Spleen (tissue), 7 donors: ENCODE measurements at regions not wholly inside any gene's neighbourhood (a gene's known extent, or its start where the extent isn't known, plus 50 kb on each side); places are given as distances from the start of the nearest gene placed in this dataset.

Experiments
- POLR2AphosphoS5 ChIP-seq, 3 donors: sonication (generic); formaldehyde crosslinking; IDR thresholded peaks; one replicate each; pipeline ENCODE4 v1.5.1; 2017; ENCODE audit warnings: antibody characterized with exemption in 3 of 3
- TF ChIP-seq, protein P1 (sequence below), 11 experiments: fragments of 200-600 bp in 7 of 11; fragments of 450-650 bp in 4 of 11; sonication (generic) in 4 of 11; IDR thresholded peaks in 8 of 11; conservative IDR thresholded peaks in 3 of 11; 1 replicate in 7 of 11; 2 replicates in 4 of 11; pipeline versions ENCODE4 v1.4.0 to v1.8.0; 2016 to 2021; ENCODE audit warnings: antibody characterized with exemption in 11 of 11, inconsistent platforms in 4 of 11, mild to moderate bottlenecking in 1 of 11
- donor health status: DM: no; HTN: no; CAD: no; lungs with moderate emphysema.
- donor health status: DM: no; HTN: no; CAD: no.
- donor health status: DM: no; HTN: no; CAD: no.

DNA sequence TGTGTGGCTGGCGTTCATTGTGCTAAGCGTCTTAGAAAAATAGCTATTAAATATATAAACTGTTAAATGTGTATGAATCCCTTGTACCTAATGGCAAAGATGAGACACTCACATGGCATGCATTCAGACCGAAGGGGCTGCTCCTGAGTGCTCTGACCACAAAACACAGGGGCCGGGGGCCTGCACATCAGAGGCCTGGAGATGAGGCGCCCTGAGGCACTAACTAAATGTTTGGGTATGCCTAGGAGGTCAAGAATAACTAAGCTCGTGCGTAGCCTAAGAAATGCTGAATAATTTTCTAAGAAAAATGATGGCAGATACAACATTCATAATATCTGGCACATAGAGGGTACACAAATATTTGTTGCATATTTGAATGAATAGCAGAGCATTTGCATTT lies 92.5 kb downstream of the PSMB1 start:
- TF ChIP-seq POLR2AphosphoS5 (IDR thresholded peaks at IDR 0.05), result no peak
- TF ChIP-seq, protein P1, sequence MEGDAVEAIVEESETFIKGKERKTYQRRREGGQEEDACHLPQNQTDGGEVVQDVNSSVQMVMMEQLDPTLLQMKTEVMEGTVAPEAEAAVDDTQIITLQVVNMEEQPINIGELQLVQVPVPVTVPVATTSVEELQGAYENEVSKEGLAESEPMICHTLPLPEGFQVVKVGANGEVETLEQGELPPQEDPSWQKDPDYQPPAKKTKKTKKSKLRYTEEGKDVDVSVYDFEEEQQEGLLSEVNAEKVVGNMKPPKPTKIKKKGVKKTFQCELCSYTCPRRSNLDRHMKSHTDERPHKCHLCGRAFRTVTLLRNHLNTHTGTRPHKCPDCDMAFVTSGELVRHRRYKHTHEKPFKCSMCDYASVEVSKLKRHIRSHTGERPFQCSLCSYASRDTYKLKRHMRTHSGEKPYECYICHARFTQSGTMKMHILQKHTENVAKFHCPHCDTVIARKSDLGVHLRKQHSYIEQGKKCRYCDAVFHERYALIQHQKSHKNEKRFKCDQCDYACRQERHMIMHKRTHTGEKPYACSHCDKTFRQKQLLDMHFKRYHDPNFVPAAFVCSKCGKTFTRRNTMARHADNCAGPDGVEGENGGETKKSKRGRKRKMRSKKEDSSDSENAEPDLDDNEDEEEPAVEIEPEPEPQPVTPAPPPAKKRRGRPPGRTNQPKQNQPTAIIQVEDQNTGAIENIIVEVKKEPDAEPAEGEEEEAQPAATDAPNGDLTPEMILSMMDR (IDR thresholded peaks at IDR 0.05 in 8 of 11, conservative IDR thresholded peaks at IDR 0.05 in 3 of 11), result no peak
